OCI-LY3 (cell line): ENCODE measurements at regions not wholly inside any gene's neighbourhood (a gene's known extent, or its start where the extent isn't known, plus 50 kb on each side); places are given as distances from the start of the nearest gene placed in this dataset.

Experiments
- H2AFZ ChIP-seq: fragments of 200-600, 300-600 bp; shearing (Covaris generic); 2 replicates; pipeline ENCODE4 v1.6.0; 2014; ENCODE audit warnings: antibody characterized with exemption, low read depth, low read length
- H3K27ac ChIP-seq: fragments of 200-600, 300-600 bp; sonication (generic); 2 replicates; pipeline ENCODE4 v1.5.1; 2014; ENCODE audit warnings: mild to moderate bottlenecking, low read length, moderate library complexity, mixed read lengths
- H3K27me3 ChIP-seq: fragments of 200-600, 300-600 bp; sonication (generic); 2 replicates; pipeline ENCODE4 v1.6.1; 2014; ENCODE audit warnings: low read depth, low read length, mixed read lengths
- H3K36me3 ChIP-seq: fragments of 200-600, 300-600 bp; sonication (generic); replicated peaks from 2 replicates; pipeline ENCODE3; 2014; ENCODE audit warnings: low read depth, low read length, mixed read lengths
- H3K4me1 ChIP-seq: fragments of 300-600, 200-600 bp; sonication (generic); 2 replicates; pipeline ENCODE4 v1.6.1; 2014; ENCODE audit warnings: low read length, mixed read lengths
- H3K4me2 ChIP-seq: fragments of 200-600, 300-600 bp; sonication (generic); 2 replicates; pipeline ENCODE4 v1.6.1; 2014; ENCODE audit warnings: low read length, mixed read lengths
- H3K4me3 ChIP-seq: fragments of 300-600, 200-600 bp; sonication (generic); 2 replicates; pipeline ENCODE4 v1.5.1; 2014; ENCODE audit warnings: antibody characterized with exemption, mild to moderate bottlenecking, low read length, moderate library complexity
- H3K79me2 ChIP-seq: fragments of 300-600, 200-600 bp; shearing (Covaris generic); 2 replicates; pipeline ENCODE4 v1.6.1; 2014; ENCODE audit warnings: mild to moderate bottlenecking, low read length, mixed read lengths
- H3K9ac ChIP-seq: fragments of 300-600, 200-600 bp; shearing (Covaris generic); 2 replicates; pipeline ENCODE4 v1.6.0; 2014; ENCODE audit warnings: mild to moderate bottlenecking, low read length, moderate library complexity
- H3K9me3 ChIP-seq: fragments of 200-600, 300-600 bp; shearing (Covaris generic); 2 replicates; pipeline ENCODE4 v1.6.1; 2014; ENCODE audit warnings: low read length, mixed read lengths; ENCODE audit not compliant: insufficient read depth
- H4K20me1 ChIP-seq: fragments of 200-600, 300-600 bp; sonication (generic); 2 replicates; pipeline ENCODE4 v1.6.1; 2016; ENCODE audit warnings: low read length, mixed read lengths; ENCODE audit not compliant: insufficient read depth
- EZH2phosphoT487 ChIP-seq: fragments of 200-600 bp; shearing (Covaris generic); IDR thresholded peaks from 2 replicates; pipeline ENCODE4 v1.6.1; 2018; ENCODE audit warnings: antibody characterized with exemption, mixed run types, low read depth
- TF ChIP-seq, protein P1 (sequence below): fragments of 200-600, 300-600 bp; sonication (generic); IDR thresholded peaks from 2 replicates; pipeline ENCODE4 v1.5.1; 2014; ENCODE audit warnings: antibody characterized with exemption, low read length, low read depth

DNA sequence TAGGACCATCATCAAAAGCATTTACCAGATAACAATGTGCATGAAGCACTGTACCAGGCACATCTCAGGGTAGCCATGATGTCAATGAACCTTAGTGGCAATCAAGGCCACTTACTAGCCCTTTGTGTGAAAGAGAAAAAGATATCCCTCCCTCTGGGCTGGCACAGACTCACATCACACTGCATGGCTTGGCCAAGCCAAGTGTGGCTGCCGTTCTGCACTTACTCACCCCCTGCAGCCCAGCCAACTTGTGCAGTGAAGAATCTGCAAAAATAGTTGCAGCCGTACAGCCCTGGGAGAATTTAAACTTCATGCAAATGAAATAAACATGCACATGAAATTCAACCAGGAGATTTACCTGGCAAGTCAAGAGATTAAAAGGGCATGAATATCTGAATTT is 333.5 kb downstream of the DEPDC1B start:
- no peak overlapping the region for H3K4me3 ChIP-seq
- no peaks in the 10 kb centered on the region for H3K79me2 ChIP-seq
- no peaks in the 10 kb centered on the region for H3K9me3 ChIP-seq
- no peak for TF ChIP-seq EZH2phosphoT487
- TF ChIP-seq, protein P1, sequence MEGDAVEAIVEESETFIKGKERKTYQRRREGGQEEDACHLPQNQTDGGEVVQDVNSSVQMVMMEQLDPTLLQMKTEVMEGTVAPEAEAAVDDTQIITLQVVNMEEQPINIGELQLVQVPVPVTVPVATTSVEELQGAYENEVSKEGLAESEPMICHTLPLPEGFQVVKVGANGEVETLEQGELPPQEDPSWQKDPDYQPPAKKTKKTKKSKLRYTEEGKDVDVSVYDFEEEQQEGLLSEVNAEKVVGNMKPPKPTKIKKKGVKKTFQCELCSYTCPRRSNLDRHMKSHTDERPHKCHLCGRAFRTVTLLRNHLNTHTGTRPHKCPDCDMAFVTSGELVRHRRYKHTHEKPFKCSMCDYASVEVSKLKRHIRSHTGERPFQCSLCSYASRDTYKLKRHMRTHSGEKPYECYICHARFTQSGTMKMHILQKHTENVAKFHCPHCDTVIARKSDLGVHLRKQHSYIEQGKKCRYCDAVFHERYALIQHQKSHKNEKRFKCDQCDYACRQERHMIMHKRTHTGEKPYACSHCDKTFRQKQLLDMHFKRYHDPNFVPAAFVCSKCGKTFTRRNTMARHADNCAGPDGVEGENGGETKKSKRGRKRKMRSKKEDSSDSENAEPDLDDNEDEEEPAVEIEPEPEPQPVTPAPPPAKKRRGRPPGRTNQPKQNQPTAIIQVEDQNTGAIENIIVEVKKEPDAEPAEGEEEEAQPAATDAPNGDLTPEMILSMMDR: no peak
- H3K4me2 ChIP-seq: no peak overlapping the region
- no peaks in the 10 kb centered on the region for H4K20me1 ChIP-seq
- no peak overlapping the region for H3K27ac ChIP-seq
- H3K9ac ChIP-seq: no peak overlapping the region
- H3K27me3 ChIP-seq: no peaks in the 10 kb centered on the region
- H2AFZ ChIP-seq: no peak overlapping the region
- H3K36me3 ChIP-seq: no peaks in the 10 kb centered on the region
- no peaks in the 10 kb centered on the region for H3K4me1 ChIP-seq

DNA sequence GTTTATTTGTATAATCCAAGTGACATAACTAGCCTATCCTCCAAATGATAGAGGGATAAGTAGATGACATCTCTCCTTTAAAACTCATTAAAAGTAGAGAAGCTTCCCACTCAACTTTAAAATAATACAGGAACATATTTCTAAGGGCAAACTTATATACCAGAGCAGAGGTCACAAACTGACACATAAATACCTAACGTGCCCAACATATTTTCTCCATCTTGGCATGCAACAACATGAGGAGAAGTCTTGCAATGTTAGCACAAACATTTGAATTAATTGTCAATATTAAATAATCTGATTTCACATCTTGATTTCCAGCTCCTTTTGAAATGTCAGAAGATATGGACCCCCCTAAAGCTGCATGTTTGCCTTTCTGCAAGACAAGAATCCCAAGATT is 335.0 kb downstream of the DEPDC1B start:
- Histone ChIP-seq H3K4me2 (no peak overlapping the region), H2AFZ (no peak overlapping the region), H3K9me3 (no peaks in the 10 kb centered on the region), H3K79me2 (no peaks in the 10 kb centered on the region), H3K4me1 (no peaks in the 10 kb centered on the region), H4K20me1 (no peaks in the 10 kb centered on the region), H3K9ac (no peak overlapping the region), H3K27ac (no peak overlapping the region), H3K36me3 (no peaks in the 10 kb centered on the region), H3K4me3 (no peak overlapping the region), H3K27me3 (no peaks in the 10 kb centered on the region)
- TF ChIP-seq, protein P1: no peak
- TF ChIP-seq EZH2phosphoT487: no peak

- no peak overlapping the region for H3K4me2 ChIP-seq
- H3K36me3 ChIP-seq: no peaks in the 10 kb centered on the region
- no peak overlapping the region for H3K4me3 ChIP-seq
- H3K4me1 ChIP-seq: no peaks in the 10 kb centered on the region
- H3K27me3 ChIP-seq: no peaks in the 10 kb centered on the region
- no peak overlapping the region for H3K9ac ChIP-seq
- H3K27ac ChIP-seq: no peak overlapping the region
- TF ChIP-seq, protein P1: no peak
- no peak for TF ChIP-seq EZH2phosphoT487
- no peak overlapping the region for H2AFZ ChIP-seq
- no peaks in the 10 kb centered on the region for H3K9me3 ChIP-seq
- H4K20me1 ChIP-seq: no peaks in the 10 kb centered on the region
- no peaks in the 10 kb centered on the region for H3K79me2 ChIP-seq
These were observed 337.8 kb downstream of the DEPDC1B start for GRCh38 chr5:60362158-60362557.

GRCh38 chr5:60360355-60360754 is 339.6 kb downstream of the DEPDC1B start:
- Histone ChIP-seq H3K27me3 (no peaks in the 10 kb centered on the region), H4K20me1 (no peaks in the 10 kb centered on the region), H2AFZ (no peak overlapping the region), H3K9me3 (no peaks in the 10 kb centered on the region), H3K4me2 (no peak overlapping the region), H3K27ac (no peak overlapping the region), H3K9ac (no peak overlapping the region), H3K79me2 (no peaks in the 10 kb centered on the region), H3K36me3 (no peaks in the 10 kb centered on the region), H3K4me3 (no peak overlapping the region), H3K4me1 (no peaks in the 10 kb centered on the region)
- no peak for TF ChIP-seq EZH2phosphoT487
- TF ChIP-seq, protein P1: no peak
